Endothelial cell of umbilical vein (primary cell): ENCODE measurements at regions not wholly inside any gene's neighbourhood (a gene's known extent, or its start where the extent isn't known, plus 50 kb on each side); places are given as distances from the start of the nearest gene placed in this dataset.

Experiments
- BruUV-seq: library from RNA; stranded (reverse); fragments of 400-500 nt; replicated peaks from 2 replicates; lab custom pipeline; 2021; lab: Mats Ljungman, UMichigan
- CTCF ChIA-PET: fragments of 300-600, 350-600 bp; sonication (Branson Sonifier 250); formaldehyde crosslinking; loops from one replicate; lab custom pipeline; 2021; ENCODE audit warnings: antibody characterized with exemption, inconsistent platforms; lab: Charles Lee
- POLR2A ChIA-PET: fragments of 300-600, 350-600 bp; sonication (Branson Sonifier 250); formaldehyde crosslinking; loops from one replicate; lab custom pipeline; 2021; ENCODE audit warnings: antibody characterized with exemption, inconsistent platforms; lab: Charles Lee
- DNase-seq: peaks from one replicate; pipeline ENCODE4 v3.0.0-alpha.2; 2011; ENCODE audit warnings: low read depth, low spot score
- FAIRE-seq: peaks from 2 replicates; lab custom pipeline; 2011; peaks lifted over from hg19 to GRCh38; lab: Jason Lieb, UNC
- H2AFZ ChIP-seq: 2 replicates; pipeline ENCODE4 v1.6.0; 2012; ENCODE audit warnings: low read depth, low read length, control low read depth, inconsistent platforms
- H3K27ac ChIP-seq: 2 replicates; pipeline ENCODE4 v1.5.1; 2011; ENCODE audit warnings: low read depth, mild to moderate bottlenecking, control low read depth, low read length, moderate library complexity; ENCODE audit not compliant: insufficient read depth
- H3K27me3 ChIP-seq, 2 experiments: 2 replicates each; pipeline versions ENCODE4 v1.6.0 to v1.6.1; 2011; ENCODE audit warnings: low read length in 2 of 2, mixed read lengths in 1 of 2; ENCODE audit not compliant: control insufficient read depth in 2 of 2, insufficient read depth in 2 of 2
- H3K36me3 ChIP-seq, 2 experiments: 2 replicates in 1 of 2; 3 replicates in 1 of 2; pipeline ENCODE4 v1.5.1; 2011; ENCODE audit warnings: low read length in 2 of 2, mild to moderate bottlenecking in 1 of 2, moderate library complexity in 1 of 2; ENCODE audit not compliant: control insufficient read depth in 2 of 2, insufficient read depth in 2 of 2; ENCODE audit errors: extremely low read depth in 1 of 2
- H3K4me1 ChIP-seq: 3 replicates; pipeline ENCODE4 v1.5.1; 2011; ENCODE audit warnings: mild to moderate bottlenecking, low read length; ENCODE audit not compliant: control insufficient read depth, insufficient read depth; ENCODE audit errors: extremely low read depth
- H3K4me2 ChIP-seq: 2 replicates; pipeline ENCODE4 v1.6.1; 2011; ENCODE audit warnings: low read length, control low read depth, mixed read lengths; ENCODE audit not compliant: insufficient read depth
- H3K4me3 ChIP-seq, 3 experiments: fragments of 200-600 bp in 1 of 3; sonication (generic), shearing (Covaris generic) in 1 of 3; replicated peaks in 1 of 3; 2 replicates each; pipeline ENCODE4 v1.5.1; 2011 to 2016; ENCODE audit warnings: control low read depth in 3 of 3, low read length in 3 of 3, mild to moderate bottlenecking in 2 of 3, inconsistent platforms in 1 of 3, low read depth in 1 of 3, moderate library complexity in 1 of 3; ENCODE audit not compliant: insufficient read depth in 1 of 3
- H3K79me2 ChIP-seq: 2 replicates; pipeline ENCODE4 v1.6.0; 2012; ENCODE audit warnings: low read length, inconsistent platforms; ENCODE audit not compliant: control insufficient read depth, insufficient read depth
- H3K9ac ChIP-seq: replicated peaks from 2 replicates; pipeline ENCODE3; 2011; ENCODE audit warnings: low read length, control low read depth; ENCODE audit not compliant: insufficient read depth; ENCODE audit errors: extremely low read depth
- H3K9me1 ChIP-seq: replicated peaks from 3 replicates; pipeline ENCODE4 v1.6.0; 2011; ENCODE audit warnings: mild to moderate bottlenecking, low read length; ENCODE audit not compliant: control insufficient read depth, insufficient read depth; ENCODE audit errors: extremely low read depth
- H3K9me3 ChIP-seq: replicated peaks from 2 replicates; pipeline ENCODE4 v1.5.1; 2012; ENCODE audit warnings: low read length, inconsistent platforms; ENCODE audit not compliant: control insufficient read depth, insufficient read depth
- H4K20me1 ChIP-seq: replicated peaks from 2 replicates; pipeline ENCODE3; 2011; ENCODE audit warnings: mild to moderate bottlenecking, low read length; ENCODE audit not compliant: control insufficient read depth, insufficient read depth; ENCODE audit errors: extremely low read depth
- EZH2 ChIP-seq: IDR thresholded peaks from 2 replicates; pipeline ENCODE4 v1.6.1; 2012; ENCODE audit warnings: borderline replicate concordance, low read depth, mild to moderate bottlenecking, moderate library complexity, low read length, inconsistent platforms; ENCODE audit not compliant: severe bottlenecking
- FOS ChIP-seq: IDR thresholded peaks from 2 replicates; pipeline ENCODE4 v1.6.1; 2011; ENCODE audit warnings: mild to moderate bottlenecking, low read length, moderate library complexity, borderline replicate concordance; ENCODE audit not compliant: insufficient read depth
- GATA2 ChIP-seq: IDR thresholded peaks from 2 replicates; pipeline ENCODE4 v1.7.0; 2011; ENCODE audit warnings: low read depth, mild to moderate bottlenecking, moderate library complexity, mixed read lengths, low read length; ENCODE audit not compliant: insufficient read length, insufficient read depth
- JUN ChIP-seq: IDR thresholded peaks from 2 replicates; pipeline ENCODE4 v1.6.1; 2011; ENCODE audit warnings: borderline replicate concordance, low read depth; ENCODE audit not compliant: insufficient read length, insufficient read depth
- MYC ChIP-seq: IDR thresholded peaks from one replicate; pipeline ENCODE4 v1.6.1; 2011; ENCODE audit warnings: mild to moderate bottlenecking, low read depth, low read length
- POLR2A ChIP-seq: IDR thresholded peaks from 2 replicates; pipeline ENCODE4 v1.6.1; 2012; ENCODE audit warnings: low read depth, mild to moderate bottlenecking, control low read depth, low read length
- POLR2AphosphoS5 ChIP-seq: IDR thresholded peaks from 2 replicates; pipeline ENCODE4 v1.6.1; 2012; ENCODE audit warnings: low read depth, mild to moderate bottlenecking, control low read depth, low read length, moderate library complexity; ENCODE audit not compliant: insufficient read depth
- dilution Hi-C: fragments of 300-500 bp; cut with MboI; formaldehyde crosslinking; loops from one replicate; pipeline ENCODE4 v1.15.0; 2019; ENCODE audit warnings: low sequenced_read_pairs; ENCODE audit not compliant: extremely low pct_ligation_motif_present
- intact Hi-C: fragments of 100-400 bp; cut with micrococcal nuclease; formaldehyde crosslinking; loops from one replicate; pipeline ENCODE4 v1.10.0; 2022
- TF ChIP-seq, protein P1 (sequence below): IDR thresholded peaks from 2 replicates; pipeline ENCODE4 v1.6.1; 2011; ENCODE audit not compliant: insufficient read depth, insufficient read length
- TF ChIP-seq, protein P2 (sequence below), 2 donors: IDR thresholded peaks; 1 replicate in 1 of 2; 2 replicates in 1 of 2; pipeline ENCODE4 v1.5.1; 2011; ENCODE audit warnings: low read length in 2 of 2, mild to moderate bottlenecking in 2 of 2, moderate library complexity in 2 of 2, control low read depth in 1 of 2, inconsistent platforms in 1 of 2, low read depth in 1 of 2; ENCODE audit not compliant: insufficient read depth in 1 of 2; ENCODE audit errors: extremely low read depth in 1 of 2

DNA sequence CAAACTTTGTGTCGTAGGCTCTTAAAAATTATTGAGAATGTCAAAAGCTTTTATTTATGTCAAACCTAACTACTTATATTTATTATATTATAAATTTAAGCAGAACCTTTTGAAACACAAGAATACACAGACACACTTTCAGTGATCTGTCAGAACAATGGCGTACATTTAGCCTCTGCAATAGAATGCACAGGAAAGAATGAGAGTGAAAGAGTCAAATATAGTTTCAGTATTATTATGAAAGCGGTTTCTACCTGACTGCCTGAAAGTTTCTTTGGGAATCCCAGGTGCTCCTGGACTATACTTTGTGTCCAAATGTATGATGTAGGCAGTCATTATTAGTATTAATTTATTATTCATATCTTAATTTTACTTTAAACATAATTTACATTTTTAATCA is 872.0 kb upstream of the AGA start:
- Histone ChIP-seq H2AFZ (no peak overlapping the region), H3K4me2 (no peak overlapping the region), H3K79me2 (no peaks in the 10 kb centered on the region), H3K36me3 (no peaks in the 10 kb centered on the region), H4K20me1 (no peaks in the 10 kb centered on the region), H3K9me3 (peaks cover 4% of the 10 kb centered on the region), H3K27ac (no peak overlapping the region), H3K4me3 (no peak overlapping the region), H3K9ac (no peak overlapping the region), H3K27me3 (no peaks in the 10 kb centered on the region), H3K9me1 (no peaks in the 10 kb centered on the region), H3K4me1 (no peaks in the 10 kb centered on the region)
- POLR2A ChIA-PET = no interaction called here
- DNase-seq (no peak), FAIRE-seq (no peak)
- CTCF ChIA-PET = no interaction called here
- dilution Hi-C loops (no loop called here), intact Hi-C loops (no loop called here)
- BruUV-seq = no TSS peak
- TF ChIP-seq, protein P1, sequence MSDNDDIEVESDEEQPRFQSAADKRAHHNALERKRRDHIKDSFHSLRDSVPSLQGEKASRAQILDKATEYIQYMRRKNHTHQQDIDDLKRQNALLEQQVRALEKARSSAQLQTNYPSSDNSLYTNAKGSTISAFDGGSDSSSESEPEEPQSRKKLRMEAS = no peak
- TF ChIP-seq EZH2 (no peak), JUN (no peak), POLR2AphosphoS5 (no peak), FOS (no peak), MYC (no peak), POLR2A (no peak), GATA2 (no peak)
- TF ChIP-seq, protein P2, sequence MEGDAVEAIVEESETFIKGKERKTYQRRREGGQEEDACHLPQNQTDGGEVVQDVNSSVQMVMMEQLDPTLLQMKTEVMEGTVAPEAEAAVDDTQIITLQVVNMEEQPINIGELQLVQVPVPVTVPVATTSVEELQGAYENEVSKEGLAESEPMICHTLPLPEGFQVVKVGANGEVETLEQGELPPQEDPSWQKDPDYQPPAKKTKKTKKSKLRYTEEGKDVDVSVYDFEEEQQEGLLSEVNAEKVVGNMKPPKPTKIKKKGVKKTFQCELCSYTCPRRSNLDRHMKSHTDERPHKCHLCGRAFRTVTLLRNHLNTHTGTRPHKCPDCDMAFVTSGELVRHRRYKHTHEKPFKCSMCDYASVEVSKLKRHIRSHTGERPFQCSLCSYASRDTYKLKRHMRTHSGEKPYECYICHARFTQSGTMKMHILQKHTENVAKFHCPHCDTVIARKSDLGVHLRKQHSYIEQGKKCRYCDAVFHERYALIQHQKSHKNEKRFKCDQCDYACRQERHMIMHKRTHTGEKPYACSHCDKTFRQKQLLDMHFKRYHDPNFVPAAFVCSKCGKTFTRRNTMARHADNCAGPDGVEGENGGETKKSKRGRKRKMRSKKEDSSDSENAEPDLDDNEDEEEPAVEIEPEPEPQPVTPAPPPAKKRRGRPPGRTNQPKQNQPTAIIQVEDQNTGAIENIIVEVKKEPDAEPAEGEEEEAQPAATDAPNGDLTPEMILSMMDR (IDR thresholded peaks at IDR 0.05; ENCODE audit: extremely low read depth in 1 of 2, insufficient read depth in 1 of 2, low read depth in 1 of 2, low read length in 2 of 2) = no peak
